HG03432 (cell line): ENCODE measurements at regions not wholly inside any gene's neighbourhood (a gene's known extent, or its start where the extent isn't known, plus 50 kb on each side); places are given as distances from the start of the nearest gene placed in this dataset.

Experiments
- ATAC-seq: cut with Tn5 transposase; IDR thresholded peaks from one replicate; pipeline ENCODE4 v1.9.1; 2021; ENCODE audit warnings: mild to moderate bottlenecking, moderate library complexity; ENCODE audit not compliant: unreplicated experiment

DNA sequence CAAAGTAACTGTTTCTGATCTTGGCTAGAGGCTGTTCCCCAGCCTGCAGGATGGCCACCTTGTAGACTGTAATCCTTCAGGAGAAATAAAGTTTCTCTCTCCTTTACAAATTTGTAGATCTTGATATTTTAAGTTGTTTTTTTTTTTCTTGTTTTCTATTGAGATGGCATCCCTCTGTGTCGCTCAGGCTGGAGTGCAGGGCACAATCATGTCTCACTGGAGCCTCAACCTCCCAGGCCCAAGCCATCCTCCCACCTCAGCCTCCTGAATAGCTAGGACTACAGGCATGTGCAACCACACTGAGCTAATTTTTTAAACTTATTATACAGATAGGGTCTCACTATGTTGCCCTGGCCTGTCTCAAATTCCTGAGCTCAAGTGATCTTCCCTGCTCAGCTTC is 389.8 kb upstream of the LRRC4C start:
- ATAC-seq, result no peak

DNA sequence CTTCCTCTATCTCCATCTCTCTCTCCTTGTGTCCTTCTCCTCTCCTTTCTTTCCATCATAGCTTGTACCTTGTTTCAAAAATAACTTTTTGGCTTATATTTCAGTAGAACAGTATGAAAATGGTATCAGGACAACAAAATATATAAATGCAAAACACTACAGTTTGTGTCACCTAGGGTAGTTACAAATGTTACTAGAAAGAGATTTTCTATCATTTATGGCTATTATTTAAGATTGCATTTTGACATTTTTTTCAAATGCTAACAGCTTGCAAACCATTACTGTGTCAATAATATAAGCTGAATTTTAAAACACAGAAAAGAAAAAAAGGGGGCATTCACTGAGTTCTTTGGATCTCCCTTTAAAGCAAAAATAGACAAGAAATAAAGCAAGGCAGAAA is 392.3 kb upstream of the LRRC4C start:
- no peak for ATAC-seq

DNA sequence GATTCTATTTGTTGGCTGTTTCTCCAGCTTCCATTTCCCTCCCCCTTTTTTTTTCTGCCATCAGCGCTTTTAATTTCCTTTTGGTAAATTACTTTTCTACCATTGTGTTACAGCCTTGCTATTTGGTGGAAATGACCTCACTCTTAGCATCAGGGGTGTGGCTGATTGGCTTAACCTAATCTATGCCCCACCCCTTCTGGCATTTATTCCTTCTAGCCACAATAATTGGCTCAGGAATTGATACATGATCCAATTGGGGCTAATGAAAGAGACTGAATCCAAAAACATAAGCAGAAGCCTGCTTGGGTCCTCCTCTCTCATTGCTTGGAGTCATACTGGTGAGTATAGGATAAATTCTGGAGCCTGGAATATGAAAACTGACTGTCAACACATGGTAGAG is 402.4 kb upstream of the LRRC4C start:
- no peak for ATAC-seq

DNA sequence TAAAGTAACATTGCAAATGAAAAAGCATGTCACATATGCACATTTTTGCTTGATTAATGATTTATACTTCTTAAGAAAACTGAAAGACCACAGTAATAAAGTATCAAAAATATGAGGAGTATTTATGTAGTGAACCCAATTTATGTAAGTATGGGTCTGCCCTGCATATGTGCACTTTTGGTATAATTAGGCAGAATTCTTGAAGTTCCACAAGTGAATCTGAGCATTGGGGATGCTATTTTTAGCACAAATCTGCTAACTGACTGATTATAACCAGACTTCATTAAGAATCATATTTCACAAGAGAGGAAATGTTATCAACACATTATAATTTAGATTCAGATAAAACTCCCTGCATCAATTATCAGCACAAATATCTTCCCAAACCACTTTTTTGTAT is 407.1 kb upstream of the LRRC4C start:
- no peak for ATAC-seq

DNA sequence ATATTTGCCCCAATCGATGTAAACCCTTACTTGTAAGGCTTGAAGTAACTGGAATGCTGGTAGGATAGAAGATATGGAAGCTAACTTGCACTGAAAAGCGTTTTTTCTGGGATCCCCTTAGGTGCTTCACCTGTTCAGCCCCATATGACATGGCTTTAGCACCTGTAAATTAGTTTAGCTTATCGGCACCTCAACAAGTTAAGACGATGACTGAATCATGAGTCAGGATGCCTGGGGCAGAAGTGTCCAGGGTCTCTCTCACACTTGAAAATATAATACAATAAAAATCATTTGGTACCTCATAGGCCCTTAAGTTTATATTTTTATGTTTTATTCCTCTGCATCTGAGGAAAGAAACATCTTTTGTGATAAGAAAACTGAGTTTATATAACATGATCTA is 409.2 kb upstream of the LRRC4C start:
- ATAC-seq, result no peak

DNA sequence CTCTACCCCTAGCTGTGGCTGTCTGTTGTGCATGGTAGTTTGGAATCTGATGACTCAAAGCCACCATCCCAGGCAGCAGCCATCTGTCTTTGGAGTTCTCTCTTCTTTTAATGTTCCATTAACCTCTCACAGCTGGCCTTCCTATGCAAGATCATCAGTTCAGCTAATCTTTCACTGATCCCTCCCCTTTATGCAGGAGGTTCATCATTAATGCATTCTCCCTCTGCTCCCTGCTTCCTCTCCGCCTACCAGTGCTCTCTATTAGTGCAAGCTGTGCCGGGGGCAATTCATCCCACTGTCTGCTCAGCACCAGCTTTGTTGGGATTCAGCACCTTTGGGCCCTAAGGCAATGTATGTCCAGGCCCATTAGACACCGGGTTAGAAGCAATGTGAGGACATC is 413.0 kb upstream of the LRRC4C start:
- no peak for ATAC-seq

DNA sequence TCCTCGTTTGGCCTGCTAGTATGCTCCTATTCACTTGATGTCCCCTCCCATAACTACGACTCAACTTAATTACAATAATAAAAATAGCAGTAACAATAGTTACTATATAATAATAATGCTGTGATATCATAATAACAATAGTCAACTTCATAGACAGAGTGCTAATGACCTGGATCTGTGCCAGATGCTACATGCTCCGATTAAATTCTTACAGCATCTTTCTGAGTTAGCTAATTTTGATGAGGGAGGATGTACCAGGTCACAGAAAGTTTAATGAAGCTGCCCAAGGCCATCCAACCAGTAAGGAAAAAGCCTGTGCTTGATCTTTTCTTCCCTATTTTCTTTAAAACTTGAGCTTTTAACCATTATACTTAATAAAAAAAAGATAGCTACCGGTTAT is 413.4 kb upstream of the LRRC4C start:
- no peak for ATAC-seq

DNA sequence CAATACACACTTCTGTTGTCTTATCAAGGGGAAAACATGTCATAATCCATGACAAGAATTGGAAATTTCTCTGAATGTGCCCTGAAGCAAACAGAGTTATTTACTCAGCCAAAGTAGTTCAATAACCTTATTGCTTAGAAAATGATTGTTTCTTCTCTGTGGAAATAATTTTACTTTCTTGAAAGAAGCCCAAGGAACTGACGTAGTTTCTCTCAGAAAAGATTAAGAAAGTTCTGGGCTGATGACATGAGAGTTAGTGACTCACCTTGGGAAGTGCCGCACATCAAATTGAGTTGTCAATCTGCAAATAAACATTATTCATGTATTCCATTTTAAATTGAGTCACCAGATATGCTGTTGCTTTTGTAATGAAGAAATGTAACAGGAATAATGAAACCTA is 418.6 kb upstream of the LRRC4C start:
- no peak for ATAC-seq

DNA sequence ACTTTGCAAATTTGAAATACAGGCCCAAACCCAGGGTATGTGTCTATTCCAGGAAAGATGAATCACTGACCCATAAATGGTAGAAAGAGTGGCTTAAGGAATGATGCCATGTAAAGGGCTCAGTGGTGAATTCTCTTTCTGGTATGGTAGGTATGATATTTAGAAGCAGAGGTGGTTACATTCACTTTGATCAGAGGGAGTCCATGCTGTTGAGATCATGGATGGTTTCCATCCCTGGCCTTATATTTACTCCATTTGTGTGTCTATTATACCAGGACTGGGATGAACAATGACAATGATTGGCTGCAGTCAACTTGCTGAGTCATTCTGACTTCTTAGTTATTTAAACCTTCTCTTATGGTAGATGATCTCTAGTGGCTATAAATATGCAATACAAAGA is 419.8 kb upstream of the LRRC4C start:
- no peak for ATAC-seq

DNA sequence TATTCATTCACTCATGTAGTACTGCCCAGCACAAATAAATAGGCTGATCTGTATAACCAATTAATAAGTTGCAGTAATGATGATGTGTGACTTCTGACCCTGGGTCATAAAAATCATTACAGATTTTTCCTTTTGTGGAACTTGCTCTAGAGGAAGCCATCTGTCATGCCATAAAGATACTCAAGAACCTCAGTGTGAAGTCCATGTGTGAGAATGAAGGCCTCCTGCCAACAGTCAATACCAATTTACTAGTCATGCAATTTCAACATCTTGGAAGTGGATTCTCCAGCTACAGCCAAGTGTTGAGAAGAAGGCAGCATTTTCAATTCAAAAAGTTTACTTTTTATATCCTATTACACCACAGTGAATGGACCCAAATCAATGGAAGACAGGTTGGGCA is 435.6 kb upstream of the LRRC4C start:
- ATAC-seq, result no peak

DNA sequence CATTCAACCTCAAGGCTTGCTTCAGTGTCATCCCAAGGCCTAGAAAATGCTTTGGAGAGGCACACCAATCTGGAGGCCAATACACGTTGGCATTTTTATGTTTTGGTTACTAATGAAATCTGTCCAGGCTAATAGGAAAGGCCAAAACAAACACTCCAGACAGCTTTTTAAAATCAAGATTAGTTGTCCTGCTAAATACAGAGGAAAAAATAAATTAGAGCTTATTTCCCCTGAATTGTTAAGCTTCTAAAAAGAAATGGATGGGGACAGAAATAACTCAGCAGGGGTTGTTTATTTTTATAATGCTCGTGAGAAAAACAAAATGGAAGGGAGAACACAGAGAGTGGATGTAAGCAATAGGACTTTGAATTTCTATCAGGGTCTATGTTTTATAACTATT is 438.5 kb upstream of the LRRC4C start:
- no peak for ATAC-seq

DNA sequence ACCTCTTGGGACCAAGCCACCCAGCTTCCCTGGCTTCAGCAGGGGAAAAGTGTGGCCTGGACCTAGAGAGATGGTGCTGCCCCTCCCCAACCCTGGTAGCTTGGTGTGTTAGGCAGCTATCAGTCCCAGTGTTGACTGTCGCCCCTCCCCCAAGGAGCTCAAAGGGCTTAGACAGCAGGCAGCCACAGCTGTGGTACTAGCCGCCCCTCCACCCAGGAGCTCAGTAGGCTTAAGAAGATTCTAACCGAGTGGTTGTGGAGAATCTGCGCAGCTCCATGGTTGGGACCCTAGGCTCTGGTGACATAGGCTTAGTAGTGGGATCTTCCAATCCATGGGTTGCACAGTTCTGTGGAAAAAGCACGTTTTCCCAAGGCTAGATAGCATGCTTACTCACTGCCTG is 458.4 kb upstream of the LRRC4C start:
- ATAC-seq, result no peak

DNA sequence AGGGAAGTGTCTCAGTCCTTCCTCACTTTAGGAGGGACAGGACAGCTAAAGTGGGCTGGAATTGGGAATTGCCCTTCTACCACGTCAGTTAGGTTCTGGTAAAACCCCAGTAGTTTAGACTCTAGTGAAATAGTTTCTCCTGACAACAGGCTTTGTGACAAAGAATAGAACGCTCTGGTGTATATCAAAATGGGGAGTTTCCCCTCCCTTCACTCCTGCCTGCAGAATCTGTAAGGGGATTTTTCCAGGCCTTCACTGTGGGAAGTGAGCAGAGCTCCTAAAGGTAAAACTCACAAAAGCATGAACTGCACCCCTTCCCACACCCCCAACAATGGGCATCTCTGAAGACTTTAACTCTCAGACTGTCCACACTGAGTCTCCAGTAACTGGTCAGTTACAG is 460.9 kb upstream of the LRRC4C start:
- ATAC-seq, result peak; percentile 84

DNA sequence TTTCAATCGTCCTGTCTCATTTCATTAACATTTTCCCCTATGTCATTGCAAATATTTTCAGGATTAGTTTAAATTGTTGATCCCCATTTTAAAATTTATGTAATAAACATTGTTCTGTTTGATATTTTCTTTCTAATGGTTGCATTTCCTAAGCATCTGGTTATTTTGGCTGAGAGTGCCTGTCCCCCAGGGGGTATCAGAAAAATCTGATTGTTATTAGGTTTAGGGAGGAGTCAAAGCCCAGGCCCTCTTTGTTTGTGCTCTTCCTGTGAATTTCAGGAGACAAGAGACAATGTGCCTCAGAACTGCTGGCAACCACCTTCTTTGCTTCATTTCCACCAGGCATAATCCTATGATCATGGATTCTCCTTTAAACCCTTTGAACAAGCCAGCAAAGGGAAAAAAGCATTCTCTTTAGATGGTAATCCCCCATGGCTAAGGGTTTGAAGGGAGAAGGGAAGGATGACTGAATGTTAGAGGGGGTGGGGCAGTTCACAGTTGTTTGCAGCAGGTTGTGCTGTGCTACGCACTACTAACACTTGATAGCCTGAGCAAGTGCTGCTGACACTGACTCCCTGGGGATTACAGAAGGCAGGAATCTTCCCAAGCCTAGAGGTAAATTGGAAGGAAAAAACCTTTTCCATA is 462.4 kb upstream of the LRRC4C start:
- no peak for ATAC-seq

DNA sequence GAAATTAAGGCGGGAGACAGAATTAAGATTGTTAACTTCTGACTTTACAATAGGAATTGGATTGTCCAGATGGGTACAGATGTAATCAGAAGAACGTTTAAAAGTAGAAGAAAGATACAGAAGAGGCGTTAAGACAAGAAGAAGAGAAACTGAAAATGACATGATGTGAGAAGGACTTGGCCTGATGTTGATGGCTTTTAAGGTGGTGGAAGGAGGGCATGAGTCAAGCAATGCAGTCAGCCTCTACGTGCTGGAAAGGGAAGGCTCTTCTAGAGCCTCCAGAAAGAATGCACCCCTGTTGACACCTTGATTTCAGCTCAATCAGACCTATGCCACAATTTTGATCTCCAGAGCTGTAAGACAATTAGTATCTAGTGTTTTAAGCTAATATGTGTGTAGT is 466.9 kb upstream of the LRRC4C start:
- ATAC-seq, result peak; percentile 56

DNA sequence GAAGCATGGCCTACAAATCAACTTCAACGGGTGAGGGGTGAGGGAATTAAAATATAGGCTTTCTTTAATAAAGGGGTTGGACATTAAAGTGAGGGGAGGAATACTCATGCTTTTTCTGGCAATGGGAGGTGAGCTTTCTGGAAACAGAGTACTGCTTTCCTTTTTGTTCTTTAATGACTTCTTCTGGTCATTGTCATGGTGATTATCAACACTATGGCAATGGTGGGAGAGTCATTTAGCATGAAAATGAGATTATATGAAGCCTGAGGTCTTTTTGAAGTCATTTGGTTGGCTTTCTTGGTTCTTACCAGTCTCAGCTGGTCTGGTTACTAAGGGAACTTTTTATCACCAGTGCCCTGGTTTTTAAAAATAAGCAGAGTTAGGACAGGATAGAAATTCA is 475.8 kb upstream of the LRRC4C start:
- ATAC-seq, result no peak

DNA sequence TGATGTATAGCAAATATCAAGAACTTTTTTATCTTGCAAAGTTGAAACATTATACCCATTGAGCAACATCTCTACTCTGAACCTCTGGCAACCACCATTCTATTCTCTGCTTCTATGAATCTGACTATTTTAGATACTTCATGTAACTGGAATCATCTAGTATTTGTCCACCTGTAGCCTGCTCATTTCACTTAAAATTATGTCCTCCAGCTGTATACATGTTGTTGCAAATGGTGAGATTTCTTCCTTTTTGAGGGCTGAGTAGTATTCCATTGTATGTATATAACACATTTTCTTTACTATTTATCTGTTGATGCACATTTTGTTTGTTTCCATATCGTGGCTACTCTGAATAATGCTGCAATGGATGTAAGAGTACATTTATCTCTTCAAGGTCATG is 476.3 kb upstream of the LRRC4C start:
- ATAC-seq, result no peak

DNA sequence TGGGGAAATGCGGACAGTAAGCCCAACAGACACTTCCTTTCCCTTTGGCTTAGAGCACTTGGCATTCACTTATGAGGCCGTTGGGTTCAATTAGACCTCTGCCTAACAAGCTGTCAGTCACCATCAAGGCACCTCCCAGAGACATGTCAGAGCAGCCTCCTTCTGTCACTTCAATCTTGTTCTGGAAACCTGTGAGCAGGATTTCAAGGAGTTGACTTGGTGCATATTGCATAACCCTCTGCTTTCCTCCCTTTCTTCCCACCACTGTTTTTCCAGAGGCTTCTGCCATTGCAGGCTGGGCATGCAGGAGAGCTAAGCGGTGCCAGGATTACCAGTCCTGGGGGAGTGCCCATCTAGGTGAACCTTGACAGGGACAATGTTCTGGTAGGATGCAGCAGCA is 484.2 kb upstream of the LRRC4C start:
- ATAC-seq, result no peak

DNA sequence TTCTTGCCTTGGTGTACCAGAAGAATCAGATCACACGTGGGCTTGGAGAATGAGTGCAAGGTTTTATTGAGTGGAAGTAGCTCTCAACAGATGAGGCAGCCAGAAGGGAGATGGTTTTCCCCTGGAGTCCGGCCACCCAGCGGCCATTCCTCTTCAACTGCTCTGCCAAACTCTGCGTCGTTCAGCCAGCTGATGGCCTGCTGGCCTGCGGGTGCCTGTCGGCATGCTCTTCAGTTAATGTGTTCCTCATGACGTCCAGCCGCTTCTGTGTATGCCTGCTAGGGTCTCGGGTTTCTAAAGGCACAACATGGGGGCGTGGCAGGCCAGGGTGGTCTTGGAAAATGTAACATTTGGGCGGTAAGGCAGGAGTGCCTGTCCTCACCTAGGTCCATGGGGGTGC is 487.9 kb upstream of the LRRC4C start:
- ATAC-seq, result no peak

DNA sequence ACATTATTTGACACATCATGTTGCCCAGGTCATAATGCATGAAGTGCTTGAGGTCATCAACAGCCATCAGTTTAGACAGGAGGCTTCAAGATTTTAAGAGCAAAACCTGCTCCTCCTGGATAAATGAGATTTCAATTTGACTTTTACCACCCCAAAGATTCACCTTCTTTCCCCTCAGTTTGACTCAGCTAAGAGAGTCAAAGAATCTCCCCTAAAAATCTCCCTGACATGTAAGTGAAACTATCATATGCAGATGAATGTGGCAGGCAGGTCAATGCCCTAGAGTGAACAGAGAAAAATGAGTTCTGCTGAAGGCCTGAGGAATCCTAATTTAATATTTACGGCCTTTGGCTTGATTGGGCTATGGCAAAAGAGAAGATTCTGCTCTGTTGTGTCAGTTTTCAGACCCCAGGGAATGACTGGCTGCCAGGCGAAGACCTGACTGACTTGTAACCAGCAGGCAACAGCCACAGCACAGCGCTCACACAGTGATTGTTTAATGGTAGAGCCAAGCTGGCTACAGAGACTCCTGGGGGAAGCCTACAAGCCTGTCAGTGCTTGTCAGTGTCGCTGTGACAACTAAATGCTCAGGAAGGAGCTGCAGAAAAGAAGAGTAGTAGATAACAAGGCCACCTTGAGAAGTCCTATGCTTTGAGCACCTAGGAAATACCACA is 491.2 kb upstream of the LRRC4C start:
- ATAC-seq, result peak; percentile 88

DNA sequence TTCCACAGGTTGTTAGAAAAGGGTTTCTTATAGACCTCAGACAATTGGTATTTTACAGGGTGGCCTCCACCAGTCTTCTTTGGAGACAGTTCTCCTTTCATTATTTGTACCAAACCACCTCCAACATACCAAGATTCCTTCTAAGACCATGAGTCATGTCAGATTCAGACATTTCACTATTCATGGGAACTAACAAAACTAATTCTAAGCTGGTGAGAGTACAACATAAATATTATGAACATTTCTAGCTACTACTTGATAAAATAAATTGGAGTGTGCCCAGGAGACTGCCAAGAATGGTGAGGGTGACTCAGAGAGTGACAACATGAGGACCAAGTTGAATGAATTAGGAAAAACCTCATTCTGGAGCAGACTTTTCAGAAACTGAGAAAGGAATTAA is 494.6 kb upstream of the LRRC4C start:
- no peak for ATAC-seq

DNA sequence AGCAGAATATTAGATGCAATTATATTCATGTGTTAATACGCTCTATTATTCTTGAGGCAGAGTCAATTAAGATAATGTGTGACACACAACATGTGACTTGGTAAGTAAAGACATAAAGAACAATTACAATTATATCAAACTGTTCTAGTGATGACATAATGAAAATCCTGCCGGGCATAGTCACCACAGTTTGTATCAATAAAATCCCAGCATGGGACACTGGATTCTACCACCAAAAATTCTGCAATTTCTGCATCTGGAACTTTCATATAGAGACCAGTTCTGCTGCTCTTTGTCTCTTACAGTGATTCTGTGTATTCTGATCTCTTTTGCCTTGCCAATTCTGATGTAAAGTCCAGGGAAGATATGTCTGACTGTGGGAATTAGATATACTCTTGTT is 495.6 kb upstream of the LRRC4C start:
- ATAC-seq, result no peak
